GM18867 (cell line): ENCODE measurements at regions not wholly inside any gene's neighbourhood (a gene's known extent, or its start where the extent isn't known, plus 50 kb on each side); places are given as distances from the start of the nearest gene placed in this dataset.

Source experiments
- ATAC-seq: cut with Tn5 transposase; IDR thresholded peaks from one replicate; pipeline ENCODE4 v1.9.1; 2021; ENCODE audit warnings: mild to moderate bottlenecking, moderate library complexity; ENCODE audit not compliant: unreplicated experiment

- no peak for ATAC-seq
Observed at GRCh38 chr2:146135245-146135644, 1615.3 kb upstream of the ZEB2 start.

GRCh38 chr2:146131785-146132184 lies 1611.9 kb upstream of the ZEB2 start:
- ATAC-seq, result no peak

- ATAC-seq, result no peak
Observed at GRCh38 chr2:146131048-146131447, 1611.1 kb upstream of the ZEB2 start.

GRCh38 chr2:146130290-146130689 lies 1610.4 kb upstream of the ZEB2 start:
- ATAC-seq, result no peak

GRCh38 chr2:146129231-146129630 lies 1609.3 kb upstream of the ZEB2 start:
- ATAC-seq, result no peak

GRCh38 chr2:146128216-146128615 lies 1608.3 kb upstream of the ZEB2 start:
- ATAC-seq, result no peak

- no peak for ATAC-seq
Observed at GRCh38 chr2:146125551-146125950, 1605.6 kb upstream of the ZEB2 start.

GRCh38 chr2:146124741-146125140 lies 1604.8 kb upstream of the ZEB2 start:
- no peak for ATAC-seq

GRCh38 chr2:146123714-146124113 lies 1603.8 kb upstream of the ZEB2 start:
- ATAC-seq, result no peak

- no peak for ATAC-seq
Observed at GRCh38 chr2:146123256-146123655, 1603.3 kb upstream of the ZEB2 start.

- no peak for ATAC-seq
Observed at GRCh38 chr2:146119586-146119985, 1599.7 kb upstream of the ZEB2 start.

GRCh38 chr2:146108993-146109392 lies 1589.1 kb upstream of the ZEB2 start:
- ATAC-seq, result no peak

- ATAC-seq, result no peak
Observed at GRCh38 chr2:146094185-146094584, 1574.3 kb upstream of the ZEB2 start.

- no peak for ATAC-seq
Observed at GRCh38 chr2:146081459-146081858, 1561.5 kb upstream of the ZEB2 start.

- ATAC-seq, result no peak
Observed at GRCh38 chr2:146080925-146081324, 1561.0 kb upstream of the ZEB2 start.

- no peak for ATAC-seq
Observed at GRCh38 chr2:146079216-146079615, 1559.3 kb upstream of the ZEB2 start.

- no peak for ATAC-seq
Observed at GRCh38 chr2:146077156-146077555, 1557.2 kb upstream of the ZEB2 start.

GRCh38 chr2:146068051-146068450 lies 1548.1 kb upstream of the ZEB2 start:
- no peak for ATAC-seq

- no peak for ATAC-seq
Observed at GRCh38 chr2:146048141-146048540, 1528.2 kb upstream of the ZEB2 start.

GRCh38 chr2:146041274-146041910 lies 1521.5 kb upstream of the ZEB2 start:
- no peak for ATAC-seq

- ATAC-seq, result no peak
Observed at GRCh38 chr2:146040051-146040450, 1520.1 kb upstream of the ZEB2 start.

- no peak for ATAC-seq
Observed at GRCh38 chr2:146038014-146038413, 1518.1 kb upstream of the ZEB2 start.

- ATAC-seq, result no peak
Observed at GRCh38 chr2:146037334-146037870, 1517.5 kb upstream of the ZEB2 start.
